ENCODE measurements at regions not wholly inside any gene's neighbourhood (a gene's known extent, or its start where the extent isn't known, plus 50 kb on each side); places are given as distances from the start of the nearest gene placed in this dataset.

- Histone ChIP-seq H2AFZ (ENCODE audit: low read depth, low read length) (no peak overlapping the region), H3K4me2 (ENCODE audit: insufficient read depth, low read length) (no peak overlapping the region), H3K27ac (ENCODE audit: extremely low read depth, low read depth, low read length) (no peak overlapping the region), H3K9ac (ENCODE audit: insufficient read depth in 1 of 2, low read depth in 2 of 2, low read length in 2 of 2) (no peak overlapping the region), H4K20me1 (replicated peaks; ENCODE audit: control insufficient read depth, insufficient read depth, low read length) (no peaks in the 10 kb centered on the region), H3K36me3 (ENCODE audit: control insufficient read depth, insufficient read depth, low read length) (no peaks in the 10 kb centered on the region), H3K9me1 (ENCODE audit: control insufficient read depth, insufficient read depth, low read length) (no peaks in the 10 kb centered on the region), H3K4me3 (no peak overlapping the region), H3K79me2 (ENCODE audit: control insufficient read depth, insufficient read depth, low read length) (no peaks in the 10 kb centered on the region), H3K27me3 (ENCODE audit: control insufficient read depth in 2 of 2, insufficient read depth in 2 of 2, low read length in 2 of 2) (peaks cover 17 to 37% of the 10 kb centered on the region in 2 experiments), H3K4me1 (replicated peaks in 1 of 2; ENCODE audit: control insufficient read depth in 2 of 2, insufficient read depth in 2 of 2, low read length in 2 of 2) (peaks cover 0 to 4% of the 10 kb centered on the region in 2 experiments; a peak in 2 of 5 replicates), H3K9me3 (replicated peaks; ENCODE audit: control insufficient read depth, insufficient read depth, low read depth, low read length) (no peaks in the 10 kb centered on the region)
- intact Hi-C loops (cut with micrococcal nuclease): no loop called here
- FAIRE-seq (no peak), ATAC-seq (no peak), DNase-seq (ENCODE audit: extremely low read depth in 1 of 4, low spot score in 3 of 4) (no peak)
- ChIA-PET CTCF (ENCODE audit: low intra/inter-chr PET ratio) (no interaction called here), POLR2A (interaction anchor here (1.1 kb wide), 1 partner anchor 58 kb away, joined by 4 read pairs; the partner anchor contains the start of gene MORC3)
- in situ Hi-C loops (cut with MboI): no loop called here
- TF ChIP-seq TCFL5 (CRISPR knock-in tag; conservative IDR thresholded peaks at IDR 0.05): no peak
- no peak for TF ChIP-seq TEAD1 (CRISPR knock-in tag; IDR thresholded peaks at IDR 0.05)
- no peak for TF ChIP-seq ZFP36 (IDR thresholded peaks at IDR 0.05; ENCODE audit: low read depth, low read length, partially characterized antibody)
- no peak for TF ChIP-seq HMG20B (CRISPR knock-in tag; IDR thresholded peaks at IDR 0.05)
- TF ChIP-seq POU5F1 (IDR thresholded peaks at IDR 0.05; ENCODE audit: borderline replicate concordance, low read depth, low read length, partially characterized antibody): no peak
- no peak for TF ChIP-seq TCF3 (CRISPR knock-in tag; IDR thresholded peaks at IDR 0.05)
- BruUV-seq (replicated peaks): no TSS peak
- WGBS (ENCODE audit: insufficient coverage, low coverage, missing lambda C conversion rate): 15% methylated on average over 5 of the region's 5 CpGs
Observed at GRCh38 chr21:36261459-36261858, 58.5 kb upstream of the MORC3 start.

GRCh38 chr21:36263797-36264196 is 56.2 kb upstream of the MORC3 start:
- H3K27ac ChIP-seq (ENCODE audit: extremely low read depth, low read depth, low read length): no peak overlapping the region
- peaks cover 15 to 26% of the 10 kb centered on the region in 2 experiments for H3K27me3 ChIP-seq (ENCODE audit: control insufficient read depth in 2 of 2, insufficient read depth in 2 of 2, low read length in 2 of 2)
- in situ Hi-C loops (cut with MboI) (no loop called here), intact Hi-C loops (cut with micrococcal nuclease) (no loop called here)
- BruUV-seq (replicated peaks): no TSS peak
- H3K4me2 ChIP-seq (ENCODE audit: insufficient read depth, low read length): no peak overlapping the region
- ChIA-PET POLR2A (interaction anchor here (0.6 to 1.5 kb wide), 5 partner anchors 18 to 238 kb away, joined by 3 to 6 read pairs (median 3); no protein-coding TSS in a partner anchor), CTCF (ENCODE audit: low intra/inter-chr PET ratio) (no interaction called here)
- FAIRE-seq: no peak
- 41% methylated on average over 8 of the region's 8 CpGs for WGBS (ENCODE audit: insufficient coverage, low coverage, missing lambda C conversion rate)
- H3K9me1 ChIP-seq (ENCODE audit: control insufficient read depth, insufficient read depth, low read length): no peaks in the 10 kb centered on the region
- H3K9me3 ChIP-seq (replicated peaks; ENCODE audit: control insufficient read depth, insufficient read depth, low read depth, low read length): no peaks in the 10 kb centered on the region
- H3K4me1 ChIP-seq (replicated peaks in 1 of 2; ENCODE audit: control insufficient read depth in 2 of 2, insufficient read depth in 2 of 2, low read length in 2 of 2): peaks cover 0 to 4% of the 10 kb centered on the region in 2 experiments; a peak in 2 of 5 replicates
- no peak overlapping the region for H3K9ac ChIP-seq (ENCODE audit: insufficient read depth in 1 of 2, low read depth in 2 of 2, low read length in 2 of 2)
- no peaks in the 10 kb centered on the region for H3K79me2 ChIP-seq (ENCODE audit: control insufficient read depth, insufficient read depth, low read length)
- DNase-seq (ENCODE audit: extremely low read depth in 1 of 4, low spot score in 3 of 4): no peak
- no peak for ATAC-seq
- H4K20me1 ChIP-seq (replicated peaks; ENCODE audit: control insufficient read depth, insufficient read depth, low read length): no peaks in the 10 kb centered on the region
- no peaks in the 10 kb centered on the region for H3K36me3 ChIP-seq (ENCODE audit: control insufficient read depth, insufficient read depth, low read length)
- H2AFZ ChIP-seq (ENCODE audit: low read depth, low read length): no peak overlapping the region
- H3K4me3 ChIP-seq: no peak overlapping the region
- TF ChIP-seq ZNF561 (CRISPR knock-in tag; conservative IDR thresholded peaks at IDR 0.05) (no peak), ZBTB7A (IDR thresholded peaks at IDR 0.05; ENCODE audit: borderline replicate concordance, control insufficient read depth, low read depth, low read length) (no peak), ZNF121 (CRISPR knock-in tag; conservative IDR thresholded peaks at IDR 0.05) (no peak), BMI1 (IDR thresholded peaks at IDR 0.05; ENCODE audit: low read length) (no peak), ZNF217 (CRISPR knock-in tag; IDR thresholded peaks at IDR 0.05) (no peak)
- TF ChIP-seq, protein P1, sequence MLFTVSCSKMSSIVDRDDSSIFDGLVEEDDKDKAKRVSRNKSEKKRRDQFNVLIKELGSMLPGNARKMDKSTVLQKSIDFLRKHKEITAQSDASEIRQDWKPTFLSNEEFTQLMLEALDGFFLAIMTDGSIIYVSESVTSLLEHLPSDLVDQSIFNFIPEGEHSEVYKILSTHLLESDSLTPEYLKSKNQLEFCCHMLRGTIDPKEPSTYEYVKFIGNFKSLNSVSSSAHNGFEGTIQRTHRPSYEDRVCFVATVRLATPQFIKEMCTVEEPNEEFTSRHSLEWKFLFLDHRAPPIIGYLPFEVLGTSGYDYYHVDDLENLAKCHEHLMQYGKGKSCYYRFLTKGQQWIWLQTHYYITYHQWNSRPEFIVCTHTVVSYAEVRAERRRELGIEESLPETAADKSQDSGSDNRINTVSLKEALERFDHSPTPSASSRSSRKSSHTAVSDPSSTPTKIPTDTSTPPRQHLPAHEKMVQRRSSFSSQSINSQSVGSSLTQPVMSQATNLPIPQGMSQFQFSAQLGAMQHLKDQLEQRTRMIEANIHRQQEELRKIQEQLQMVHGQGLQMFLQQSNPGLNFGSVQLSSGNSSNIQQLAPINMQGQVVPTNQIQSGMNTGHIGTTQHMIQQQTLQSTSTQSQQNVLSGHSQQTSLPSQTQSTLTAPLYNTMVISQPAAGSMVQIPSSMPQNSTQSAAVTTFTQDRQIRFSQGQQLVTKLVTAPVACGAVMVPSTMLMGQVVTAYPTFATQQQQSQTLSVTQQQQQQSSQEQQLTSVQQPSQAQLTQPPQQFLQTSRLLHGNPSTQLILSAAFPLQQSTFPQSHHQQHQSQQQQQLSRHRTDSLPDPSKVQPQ (CRISPR knock-in tag; IDR thresholded peaks at IDR 0.05; ENCODE audit: borderline replicate concordance): no peak
- TF ChIP-seq, protein P2, sequence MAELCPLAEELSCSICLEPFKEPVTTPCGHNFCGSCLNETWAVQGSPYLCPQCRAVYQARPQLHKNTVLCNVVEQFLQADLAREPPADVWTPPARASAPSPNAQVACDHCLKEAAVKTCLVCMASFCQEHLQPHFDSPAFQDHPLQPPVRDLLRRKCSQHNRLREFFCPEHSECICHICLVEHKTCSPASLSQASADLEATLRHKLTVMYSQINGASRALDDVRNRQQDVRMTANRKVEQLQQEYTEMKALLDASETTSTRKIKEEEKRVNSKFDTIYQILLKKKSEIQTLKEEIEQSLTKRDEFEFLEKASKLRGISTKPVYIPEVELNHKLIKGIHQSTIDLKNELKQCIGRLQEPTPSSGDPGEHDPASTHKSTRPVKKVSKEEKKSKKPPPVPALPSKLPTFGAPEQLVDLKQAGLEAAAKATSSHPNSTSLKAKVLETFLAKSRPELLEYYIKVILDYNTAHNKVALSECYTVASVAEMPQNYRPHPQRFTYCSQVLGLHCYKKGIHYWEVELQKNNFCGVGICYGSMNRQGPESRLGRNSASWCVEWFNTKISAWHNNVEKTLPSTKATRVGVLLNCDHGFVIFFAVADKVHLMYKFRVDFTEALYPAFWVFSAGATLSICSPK (IDR thresholded peaks at IDR 0.05; ENCODE audit: borderline replicate concordance): no peak

Data from K562 (cell line).